HG02885 (cell line): ENCODE measurements at regions not wholly inside any gene's neighbourhood (a gene's known extent, or its start where the extent isn't known, plus 50 kb on each side); places are given as distances from the start of the nearest gene placed in this dataset.
A peak's percentile ranks its signal among the peaks of the same experiment; 100 is the strongest.
"Not testable (repeated sequence)": the region's sequence is repeated elsewhere in the genome, so short reads cannot be mapped to it uniquely, and the experiment has no call there.

Experiments used
- ATAC-seq: cut with Tn5 transposase; IDR thresholded peaks from one replicate; pipeline ENCODE4 v1.9.1; 2021; ENCODE audit warnings: mild to moderate bottlenecking; ENCODE audit not compliant: unreplicated experiment, poor library complexity

DNA sequence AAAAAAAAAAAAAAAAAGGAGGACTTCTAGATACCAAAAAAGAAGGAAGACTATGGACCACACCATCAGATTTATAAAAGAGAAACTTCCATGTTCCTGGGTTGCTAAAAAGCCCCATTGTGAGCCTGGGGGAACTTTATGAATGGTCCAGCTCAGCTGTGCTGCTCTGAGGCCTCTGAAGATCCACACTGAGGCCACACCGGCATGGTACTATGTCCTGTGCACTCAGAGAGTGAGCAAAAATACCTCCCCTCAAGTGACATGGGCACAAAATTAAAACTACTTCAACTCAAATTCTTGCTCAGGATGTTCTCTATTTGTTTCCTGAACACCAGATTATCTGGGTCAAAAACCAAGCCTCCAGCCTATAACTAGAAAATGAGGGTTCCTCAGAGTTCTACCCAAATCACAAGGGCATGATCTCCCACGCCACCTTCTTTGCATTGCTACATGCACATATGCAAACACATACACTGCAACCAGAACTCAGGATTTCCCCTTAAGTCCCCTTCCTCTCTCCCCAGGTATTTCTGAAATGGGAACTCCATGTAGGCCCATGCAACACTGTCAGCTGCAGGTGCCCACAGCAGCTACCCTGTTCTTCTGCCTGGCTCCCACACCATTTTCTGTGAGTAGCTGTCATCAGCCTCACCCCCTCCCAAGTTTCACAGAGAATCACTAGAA is 94.4 kb downstream of the SH3GLB1 start:
- peak; percentile 62 for ATAC-seq

DNA sequence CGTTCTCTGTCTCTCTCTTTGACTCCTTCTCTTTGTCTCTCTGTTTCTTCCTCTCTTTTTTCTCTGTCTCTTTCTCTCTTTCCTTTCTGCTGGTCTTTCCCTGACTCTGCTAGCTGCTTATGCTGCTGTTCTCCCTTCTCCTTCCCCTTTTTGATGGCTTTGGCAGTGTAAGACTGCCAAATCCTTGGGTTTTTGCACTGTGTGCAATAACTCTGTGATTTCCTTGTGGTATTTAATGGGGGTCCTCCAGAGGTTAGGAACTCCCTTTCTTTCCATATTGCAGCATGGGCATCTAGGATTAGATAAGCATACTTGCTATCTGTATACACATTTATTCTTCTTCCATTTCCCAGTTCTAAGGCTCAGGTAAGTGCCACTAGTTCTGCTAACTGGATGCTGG is 99.3 kb downstream of the SH3GLB1 start:
- not testable (repeated sequence) for ATAC-seq

DNA sequence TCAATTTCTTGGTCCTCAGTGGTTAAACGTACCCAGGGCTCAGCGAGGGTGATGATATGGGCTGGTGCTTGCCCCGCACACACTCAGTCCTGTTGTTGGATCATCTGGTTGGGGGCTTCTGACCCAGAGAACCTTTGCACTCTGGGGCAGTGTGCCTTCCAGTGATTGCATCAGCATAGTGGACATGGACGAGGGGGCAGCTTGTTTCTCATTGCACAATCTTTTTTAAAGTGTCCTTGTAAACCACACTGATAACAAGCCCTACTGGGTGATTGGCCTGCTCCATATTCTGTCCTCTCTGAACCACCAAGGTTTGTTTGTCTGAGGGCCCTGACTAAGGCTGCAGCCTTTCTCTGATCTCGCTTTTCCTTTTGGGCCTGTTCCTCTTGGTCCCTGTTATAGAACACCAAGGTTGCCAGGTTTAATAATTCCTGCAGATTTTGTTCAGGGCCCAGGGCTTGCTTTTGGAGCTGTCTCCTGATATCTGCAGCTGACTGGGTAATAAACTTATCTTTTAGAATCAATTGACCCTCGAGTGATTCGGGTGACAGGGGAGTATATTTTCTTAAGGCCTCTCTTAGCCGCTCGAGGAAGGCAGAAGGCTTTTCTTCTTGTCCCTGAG is 101.6 kb downstream of the SH3GLB1 start:
- not testable (repeated sequence) for ATAC-seq

DNA sequence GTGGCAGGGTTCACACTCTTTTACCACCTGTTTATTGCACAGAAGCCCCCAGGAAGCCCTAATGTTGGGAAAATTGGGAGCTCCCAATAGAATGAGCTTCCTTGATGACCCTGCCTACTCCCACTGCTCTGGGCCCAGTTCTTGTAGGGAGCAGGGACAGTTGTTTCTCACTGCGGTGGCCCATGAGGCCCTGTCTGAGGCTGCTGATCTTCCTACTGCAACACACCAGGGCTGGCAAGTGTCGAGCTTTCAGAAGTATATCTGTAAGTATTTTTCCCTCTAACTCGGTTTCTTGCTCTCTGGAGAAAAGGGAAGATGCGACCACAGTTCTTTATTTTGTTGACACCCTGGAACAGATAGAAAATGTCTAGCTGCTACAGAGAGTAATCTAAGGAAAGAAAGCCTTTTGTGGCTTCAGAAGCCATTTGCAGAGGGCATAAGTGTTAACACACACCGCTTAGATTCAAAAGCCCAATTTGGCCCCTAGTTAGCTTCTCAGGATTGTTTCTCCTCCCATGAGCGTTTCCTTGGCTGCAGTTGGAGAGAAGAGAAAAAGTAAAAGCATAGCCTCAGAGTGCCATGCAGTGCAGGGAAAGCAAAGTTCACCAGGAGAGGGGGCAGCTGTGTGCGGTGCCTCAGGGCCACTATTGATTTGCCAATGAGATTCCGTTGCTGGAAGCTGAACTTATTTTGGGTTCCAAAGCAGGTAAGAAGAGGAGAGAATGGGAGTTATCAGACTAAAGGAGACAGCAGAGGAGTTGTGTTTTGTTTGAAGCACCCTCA is 102.6 kb downstream of the SELENOF start:
- ATAC-seq = no peak

DNA sequence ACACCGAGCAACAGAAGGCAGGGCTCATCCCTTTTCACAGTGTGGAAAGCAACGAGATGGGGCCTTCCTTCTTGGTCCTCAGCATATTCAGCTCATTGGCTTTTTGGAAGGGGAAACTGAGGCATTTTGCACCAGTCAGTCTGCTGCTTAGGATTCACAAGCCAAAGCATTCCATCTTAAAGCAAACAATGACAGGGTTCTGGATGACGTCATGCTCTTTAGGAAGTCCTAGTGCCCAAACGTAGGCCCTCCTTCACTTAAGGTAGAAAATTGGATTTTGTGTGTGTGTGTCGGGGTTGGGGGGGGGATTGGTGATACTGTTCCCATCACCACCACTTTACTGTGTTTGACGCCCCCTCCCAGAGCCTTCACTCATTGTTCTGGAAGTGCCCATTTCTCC is 101.6 kb downstream of the SELENOF start:
- no peak for ATAC-seq
